Stomach (tissue), 4 donors: ENCODE measurements at regions not wholly inside any gene's neighbourhood (a gene's known extent, or its start where the extent isn't known, plus 50 kb on each side); places are given as distances from the start of the nearest gene placed in this dataset.

ENCODE experiments used
- EP300 ChIP-seq: sonication (generic); formaldehyde crosslinking; IDR thresholded peaks from one replicate; pipeline ENCODE4 v1.6.1; 2017; ENCODE audit warnings: antibody characterized with exemption
- POLR2A ChIP-seq, 4 donors: fragments of 450-650 bp; IDR thresholded peaks; one replicate each; pipeline ENCODE4 v1.6.1; 2016; ENCODE audit warnings: antibody characterized with exemption in 4 of 4, control low read depth in 2 of 4, mild to moderate bottlenecking in 1 of 4, moderate library complexity in 1 of 4
- TF ChIP-seq, protein P1 (sequence below), 7 experiments: fragments of 450-650 bp in 4 of 7; fragments of 200-600 bp in 3 of 7; sonication (generic) in 3 of 7; IDR thresholded peaks; one replicate each; pipeline ENCODE4 v1.5.1; 2016 to 2019; ENCODE audit warnings: antibody characterized with exemption in 7 of 7, control low read depth in 2 of 7, mild to moderate bottlenecking in 1 of 7

DNA sequence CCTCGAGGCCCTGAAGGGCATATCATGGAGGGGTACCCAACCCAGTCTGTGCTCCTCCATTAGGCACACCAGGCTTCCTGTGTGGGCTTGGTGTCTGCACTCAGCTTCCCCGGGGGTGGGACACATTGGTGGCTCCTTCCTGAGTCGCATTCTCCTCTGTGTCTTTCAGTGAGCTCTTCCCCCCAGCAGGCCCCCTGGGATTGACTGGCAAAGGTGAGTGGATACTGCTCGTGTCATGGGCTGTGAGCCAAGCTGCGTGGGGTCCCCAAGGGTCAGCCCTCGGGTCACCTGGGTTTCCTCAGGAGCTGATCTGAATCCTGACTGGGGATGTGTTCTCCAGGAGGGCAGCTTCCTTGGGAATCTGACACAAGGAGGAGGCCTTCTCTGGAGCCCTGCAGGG is 231.0 kb downstream of the SNRPN start:
- no peak for TF ChIP-seq POLR2A (IDR thresholded peaks at IDR 0.05)
- TF ChIP-seq, protein P1, sequence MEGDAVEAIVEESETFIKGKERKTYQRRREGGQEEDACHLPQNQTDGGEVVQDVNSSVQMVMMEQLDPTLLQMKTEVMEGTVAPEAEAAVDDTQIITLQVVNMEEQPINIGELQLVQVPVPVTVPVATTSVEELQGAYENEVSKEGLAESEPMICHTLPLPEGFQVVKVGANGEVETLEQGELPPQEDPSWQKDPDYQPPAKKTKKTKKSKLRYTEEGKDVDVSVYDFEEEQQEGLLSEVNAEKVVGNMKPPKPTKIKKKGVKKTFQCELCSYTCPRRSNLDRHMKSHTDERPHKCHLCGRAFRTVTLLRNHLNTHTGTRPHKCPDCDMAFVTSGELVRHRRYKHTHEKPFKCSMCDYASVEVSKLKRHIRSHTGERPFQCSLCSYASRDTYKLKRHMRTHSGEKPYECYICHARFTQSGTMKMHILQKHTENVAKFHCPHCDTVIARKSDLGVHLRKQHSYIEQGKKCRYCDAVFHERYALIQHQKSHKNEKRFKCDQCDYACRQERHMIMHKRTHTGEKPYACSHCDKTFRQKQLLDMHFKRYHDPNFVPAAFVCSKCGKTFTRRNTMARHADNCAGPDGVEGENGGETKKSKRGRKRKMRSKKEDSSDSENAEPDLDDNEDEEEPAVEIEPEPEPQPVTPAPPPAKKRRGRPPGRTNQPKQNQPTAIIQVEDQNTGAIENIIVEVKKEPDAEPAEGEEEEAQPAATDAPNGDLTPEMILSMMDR (IDR thresholded peaks at IDR 0.05), result no peak
- TF ChIP-seq EP300, result no peak
